ENCODE measurements at regions not wholly inside any gene's neighbourhood (a gene's known extent, or its start where the extent isn't known, plus 50 kb on each side); places are given as distances from the start of the nearest gene placed in this dataset.
"Not testable (repeated sequence)": the region's sequence is repeated elsewhere in the genome, so short reads cannot be mapped to it uniquely, and the experiment has no call there.

DNA sequence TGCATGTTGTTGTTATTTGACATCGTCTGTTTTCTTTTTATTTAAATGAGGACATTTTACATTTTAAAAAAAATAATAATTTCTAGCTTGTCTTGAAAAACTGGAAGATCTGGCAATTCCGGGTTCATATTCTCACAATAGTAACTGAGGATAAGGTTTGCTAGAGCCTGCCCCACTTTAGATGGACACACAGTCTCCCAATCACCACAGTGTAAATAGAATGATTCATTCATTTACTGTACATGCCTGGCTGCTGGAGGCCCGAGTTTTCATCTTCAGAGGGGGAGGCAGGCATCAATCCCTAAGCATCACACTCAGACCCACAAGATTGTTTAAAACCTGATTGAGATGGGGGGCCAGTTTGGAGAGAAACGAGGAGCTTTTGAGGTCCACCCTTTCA lies 2039.7 kb upstream of the WWC1 start:
- no peak overlapping the region for H3K4me3 ChIP-seq
- no peak overlapping the region for H3K27ac ChIP-seq

DNA sequence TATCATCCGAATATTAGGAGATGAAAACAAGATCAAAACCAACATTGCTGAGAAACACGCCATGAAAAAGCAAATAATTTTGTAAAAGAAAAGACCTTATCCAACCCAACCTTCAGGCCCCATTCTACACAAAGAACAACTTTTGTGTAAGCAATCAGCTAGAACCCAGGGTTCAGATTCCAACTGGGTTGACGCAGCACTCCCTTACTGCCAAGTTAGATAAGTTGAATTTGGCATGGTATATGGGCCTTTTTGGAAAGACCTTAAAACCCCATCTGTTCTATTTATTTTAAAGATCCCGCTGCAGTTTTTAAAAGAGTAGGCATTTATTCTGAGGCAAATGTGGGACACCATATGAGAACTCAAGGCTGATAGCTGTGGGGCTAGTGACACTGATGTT lies 2033.8 kb upstream of the WWC1 start:
- H3K27ac ChIP-seq: no peak overlapping the region
- H3K4me3 ChIP-seq: no peak overlapping the region

DNA sequence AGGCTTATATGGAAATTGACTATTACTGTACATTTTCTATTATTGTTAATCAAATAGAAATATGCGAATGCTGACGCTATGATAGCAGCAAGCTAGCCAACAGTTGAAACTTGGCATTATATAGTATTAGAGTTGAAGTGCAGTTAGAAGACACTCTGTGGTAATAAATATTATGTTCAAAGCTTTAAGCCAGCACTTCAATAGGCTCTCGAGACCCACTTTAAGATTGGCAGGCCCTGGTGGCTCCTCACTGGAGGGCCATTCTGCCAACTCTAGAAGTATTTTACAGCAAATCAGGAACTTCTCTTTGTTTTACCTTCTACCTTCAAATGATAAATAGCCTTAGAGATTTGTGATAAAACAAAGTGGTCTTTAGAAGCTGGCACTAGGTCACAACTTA lies 2029.0 kb upstream of the WWC1 start:
- Histone ChIP-seq H3K4me3 (no peak overlapping the region), H3K27ac (no peak overlapping the region)

GRCh38 chr5:166267907-166268306 lies 2023.5 kb upstream of the WWC1 start:
- no peak overlapping the region for H3K4me3 ChIP-seq
- H3K27ac ChIP-seq: no peak overlapping the region

DNA sequence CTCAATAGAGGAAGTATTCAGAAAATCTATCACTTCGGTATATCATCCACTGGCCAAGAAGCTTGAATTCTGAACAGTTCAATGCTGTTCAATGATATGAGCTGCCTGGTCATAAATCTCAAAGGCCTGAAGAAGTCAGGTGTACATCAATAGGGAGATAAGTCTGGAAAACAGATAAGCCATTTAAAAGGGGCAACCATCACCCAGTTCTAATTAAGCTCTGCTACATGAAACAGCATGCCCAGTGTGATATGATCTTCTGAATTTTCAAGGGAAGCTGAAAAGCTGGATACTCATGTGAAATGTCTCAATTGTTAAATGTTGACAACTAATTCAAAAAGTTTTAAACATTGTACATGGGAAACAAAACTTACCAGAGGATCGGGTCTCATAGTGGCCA lies 2020.7 kb upstream of the WWC1 start:
- Histone ChIP-seq H3K4me3 (no peak overlapping the region), H3K27ac (no peak overlapping the region)

DNA sequence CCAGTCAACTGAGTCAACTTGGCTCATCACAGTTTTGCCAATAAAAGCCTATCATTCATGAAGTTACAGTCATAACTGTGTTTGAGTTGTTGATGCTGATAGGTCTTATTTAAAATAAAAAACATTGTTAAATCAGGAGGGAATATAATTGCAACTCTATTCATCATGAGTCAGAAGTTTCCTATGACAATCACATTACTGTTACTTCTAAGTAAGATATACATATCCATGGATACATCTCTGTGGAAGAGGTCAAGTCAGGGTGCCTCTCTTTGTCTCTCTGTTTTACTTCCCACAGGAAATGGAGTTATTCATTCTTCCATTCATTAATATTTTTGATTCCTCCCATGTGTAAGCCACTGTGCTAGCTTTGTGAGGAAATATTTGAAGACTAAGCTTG lies 2015.4 kb upstream of the WWC1 start:
- no peak overlapping the region for H3K4me3 ChIP-seq
- H3K27ac ChIP-seq: no peak overlapping the region

DNA sequence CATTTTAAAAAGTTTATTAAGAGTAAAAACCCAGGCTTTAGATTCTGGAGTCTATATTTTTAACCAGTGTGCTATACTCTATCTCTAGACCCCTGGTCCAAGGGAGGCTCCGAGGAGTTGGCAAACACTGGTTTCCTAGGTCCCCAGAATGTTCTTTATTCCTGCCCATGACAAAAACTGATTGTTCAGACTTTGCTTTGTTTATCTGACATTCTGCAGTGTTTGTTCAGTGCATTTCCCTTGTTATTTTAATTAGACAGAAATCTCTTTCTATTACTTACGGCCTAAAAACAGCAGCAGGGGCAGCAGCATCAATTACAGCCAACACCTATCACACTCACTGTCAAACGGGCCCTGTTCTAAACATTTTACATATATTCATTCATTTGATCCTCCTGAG lies 2011.6 kb upstream of the WWC1 start:
- H3K27ac ChIP-seq: no peak overlapping the region
- H3K4me3 ChIP-seq: no peak overlapping the region

DNA sequence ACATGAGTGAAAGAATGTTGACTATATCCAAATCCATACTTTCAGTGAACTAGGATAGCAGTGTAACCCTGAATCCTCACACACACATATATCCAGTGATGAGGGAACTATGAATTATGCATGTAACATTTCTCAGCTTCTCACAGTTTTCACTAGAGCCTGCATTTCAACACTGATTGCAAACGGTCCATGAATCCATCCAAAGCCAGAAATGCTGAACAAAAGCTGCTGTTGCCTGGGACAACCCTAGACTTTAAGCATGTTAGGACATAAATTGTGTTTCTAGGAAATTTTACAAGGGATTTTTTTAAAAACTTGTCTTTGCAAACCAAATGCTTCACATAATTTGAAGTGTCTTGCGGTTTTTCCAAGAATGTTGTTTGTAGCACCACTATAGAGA lies 2010.0 kb upstream of the WWC1 start:
- no peak overlapping the region for H3K4me3 ChIP-seq

DNA sequence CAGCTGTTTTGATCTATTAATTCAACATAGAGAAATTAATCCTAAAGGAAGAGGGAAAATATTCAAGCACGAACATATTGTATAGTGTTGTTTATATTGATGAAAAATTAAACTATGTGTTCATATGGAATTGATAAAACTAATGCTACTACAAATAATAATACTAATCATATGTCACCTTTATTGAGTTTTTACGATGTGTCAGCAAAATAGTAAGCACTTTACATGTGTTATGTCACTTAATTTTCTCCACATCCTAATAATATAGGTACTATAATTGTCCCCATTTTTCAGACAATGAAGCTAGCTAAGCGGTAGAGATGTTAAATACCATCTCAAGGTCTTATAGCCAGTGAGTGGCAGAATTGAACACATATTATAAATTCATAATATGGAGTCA lies 2008.5 kb upstream of the WWC1 start:
- H3K4me3 ChIP-seq: no peak overlapping the region
- no peak overlapping the region for H3K27ac ChIP-seq

More for the DNA sequence above, 2010.0 kb upstream of the WWC1 start:
- no peak overlapping the region for H3K27ac ChIP-seq

DNA sequence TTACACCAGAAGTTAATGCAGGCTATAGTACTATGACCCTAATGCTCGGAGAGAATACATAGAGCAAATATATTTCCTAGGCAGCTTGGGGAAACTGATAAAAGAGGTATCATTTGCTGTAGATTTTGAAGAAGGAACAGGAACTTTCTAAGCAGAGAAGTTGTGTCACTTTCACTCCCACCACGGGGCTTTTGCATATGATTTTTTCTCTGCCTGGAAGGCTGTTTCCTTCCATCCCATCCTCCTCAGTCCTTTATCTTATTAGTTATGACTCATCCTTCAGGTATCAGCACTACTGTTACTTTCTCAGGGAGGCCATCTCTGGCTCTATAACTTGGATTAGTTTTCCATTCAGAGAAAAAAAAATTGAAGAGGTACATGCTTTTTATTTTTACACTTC lies 2006.1 kb upstream of the WWC1 start:
- no peak overlapping the region for H3K27ac ChIP-seq

DNA sequence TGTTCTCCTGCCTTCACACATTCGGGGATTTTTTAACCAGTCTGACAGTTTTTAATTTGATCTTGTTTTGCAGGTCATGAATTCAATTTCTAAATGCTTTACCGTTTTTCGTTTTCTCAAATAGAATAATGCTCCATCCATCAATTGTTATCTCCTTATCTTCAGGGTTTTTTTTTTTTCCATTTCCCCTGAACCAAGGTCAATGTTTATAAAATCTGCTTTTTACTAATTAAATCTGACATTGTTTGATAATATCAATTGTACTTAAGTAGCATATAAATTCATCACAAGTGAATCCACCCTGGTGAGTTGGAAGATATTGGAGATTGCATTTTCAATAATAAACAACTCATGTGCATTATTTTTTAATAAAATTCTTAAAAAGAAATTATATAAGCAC lies 2004.6 kb upstream of the WWC1 start:
- no peak overlapping the region for H3K27ac ChIP-seq
- H3K4me3 ChIP-seq: no peak overlapping the region

More for the DNA sequence above, 2006.1 kb upstream of the WWC1 start:
- H3K4me3 ChIP-seq: no peak overlapping the region

- no peak overlapping the region for H3K27ac ChIP-seq
- H3K4me3 ChIP-seq: no peak overlapping the region
These were observed 2003.6 kb upstream of the WWC1 start for GRCh38 chr5:166287866-166288265.

DNA sequence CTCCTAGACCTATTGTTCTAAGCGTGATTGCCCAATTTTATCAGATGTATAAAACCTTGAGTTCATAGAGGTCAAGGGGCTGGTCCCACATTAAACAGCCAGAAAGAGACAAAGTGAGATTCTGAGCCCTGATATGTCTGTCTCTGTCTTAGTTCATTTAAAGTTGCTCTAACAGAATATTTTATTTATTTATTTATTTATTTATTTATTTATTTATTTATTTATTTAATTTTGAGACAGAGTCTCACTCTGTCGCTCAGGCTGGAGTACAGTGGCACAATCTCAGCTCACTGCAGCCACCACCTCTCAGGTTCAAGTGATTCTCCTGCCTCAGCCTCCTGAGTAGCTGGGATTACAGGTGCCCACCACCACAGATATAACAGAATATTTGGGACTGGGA lies 1999.6 kb upstream of the WWC1 start:
- H3K27ac ChIP-seq, H3K4me3 ChIP-seq: not testable (repeated sequence)

DNA sequence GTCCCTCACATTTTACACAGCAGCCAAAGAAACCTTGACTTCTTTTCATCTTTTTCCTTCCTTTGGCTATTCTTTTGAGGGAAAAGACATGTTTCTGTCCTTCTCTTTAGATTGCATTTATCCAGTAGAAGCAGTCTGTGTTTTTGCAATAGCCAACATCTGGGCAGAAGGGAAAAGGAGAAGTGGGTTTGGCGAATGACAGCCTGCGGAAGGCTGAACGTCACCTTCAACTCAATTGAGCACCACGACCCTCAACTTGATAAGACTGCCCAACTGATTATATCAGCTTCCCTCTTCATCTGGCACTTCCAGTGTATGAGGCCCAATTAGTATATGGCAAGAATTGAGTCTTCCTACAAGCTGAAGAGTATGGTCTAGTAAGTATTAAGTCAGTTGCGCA lies 1997.6 kb upstream of the WWC1 start:
- Histone ChIP-seq H3K4me3 (no peak overlapping the region), H3K27ac (no peak overlapping the region)

DNA sequence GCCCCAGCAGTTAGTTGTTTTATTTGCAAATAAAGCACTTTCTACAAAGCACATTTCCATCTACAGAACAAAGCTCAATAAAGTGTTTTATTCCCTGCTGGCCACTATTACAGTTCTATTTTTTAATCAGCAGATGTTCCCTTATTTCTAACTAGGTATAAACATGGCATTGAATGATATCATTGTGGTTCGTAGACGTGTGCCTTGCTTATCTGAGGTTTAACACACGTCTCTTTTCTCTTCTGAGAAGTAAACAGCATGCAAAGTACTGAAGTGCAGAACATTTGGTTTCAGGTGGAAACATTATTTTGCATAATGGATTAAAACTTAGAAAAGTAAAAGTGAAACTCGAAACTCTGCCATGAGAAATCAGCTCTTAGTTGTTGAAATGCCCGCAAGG lies 1989.3 kb upstream of the WWC1 start:
- H3K27ac ChIP-seq: no peak overlapping the region

GRCh38 chr5:166317425-166317824 lies 1974.0 kb upstream of the WWC1 start:
- no peak overlapping the region for H3K27ac ChIP-seq
- no peak overlapping the region for H3K4me3 ChIP-seq

More for the DNA sequence above, 1989.3 kb upstream of the WWC1 start:
- H3K4me3 ChIP-seq: no peak overlapping the region

DNA sequence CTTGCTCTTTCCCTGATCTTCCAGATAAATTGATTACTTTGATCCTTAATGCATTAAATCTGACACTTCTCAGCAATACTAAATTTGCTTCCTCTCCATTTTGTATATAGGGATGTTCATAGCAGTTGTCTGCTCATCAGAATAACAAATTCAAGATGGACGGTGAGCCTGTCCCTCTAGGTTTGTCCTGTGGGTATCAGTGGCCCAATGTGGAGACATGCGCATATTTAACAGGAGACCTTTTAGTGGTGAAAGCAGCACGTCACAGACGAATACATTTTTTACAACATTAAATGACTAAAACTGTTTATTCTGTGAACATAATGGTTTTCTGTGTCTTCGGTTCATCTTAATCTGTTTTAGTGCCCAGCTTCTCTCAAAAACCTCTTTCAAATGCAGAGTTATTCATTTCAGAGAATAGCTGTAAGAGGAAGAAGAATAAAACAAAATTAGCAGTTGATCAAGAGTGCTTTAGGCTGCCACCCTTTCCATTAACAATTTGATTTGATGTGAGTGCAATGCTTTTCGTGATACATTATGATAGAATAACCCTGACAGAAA lies 1970.4 kb upstream of the WWC1 start:
- no peak overlapping the region for H3K27ac ChIP-seq
- H3K4me3 ChIP-seq: no peak overlapping the region

GRCh38 chr5:166324372-166324771 lies 1967.1 kb upstream of the WWC1 start:
- Histone ChIP-seq H3K27ac (no peak overlapping the region), H3K4me3 (no peak overlapping the region)

DNA sequence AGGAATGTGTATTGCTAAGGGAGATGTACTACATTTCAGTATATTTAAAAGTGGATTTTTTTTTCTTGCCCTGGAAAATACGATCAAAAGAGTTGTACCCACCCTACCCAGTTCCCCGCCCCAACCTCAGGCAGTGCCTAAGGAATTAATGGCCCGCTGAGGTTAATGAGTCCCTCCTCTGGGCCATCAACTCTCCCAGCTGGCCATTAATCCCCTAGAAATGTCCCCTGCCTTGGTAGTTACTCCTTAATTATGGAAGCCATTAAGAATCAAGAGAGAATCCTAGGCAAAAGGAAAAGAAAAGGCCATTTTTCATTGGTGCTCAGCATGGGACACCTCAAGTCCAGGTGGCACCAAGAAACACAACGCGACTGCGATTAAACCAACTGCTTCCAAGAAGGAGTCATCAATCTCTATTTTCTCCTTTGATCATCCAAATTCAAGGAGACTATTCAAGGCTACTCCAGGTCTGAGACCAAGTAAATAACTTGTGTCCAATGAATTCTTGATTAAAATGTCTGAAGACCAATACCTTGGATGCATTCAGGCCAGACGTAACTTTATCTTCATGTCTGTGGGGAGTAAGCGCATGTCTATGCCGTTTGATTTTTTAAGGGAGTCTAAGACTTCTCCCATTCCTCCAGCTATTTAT lies 1962.2 kb upstream of the WWC1 start:
- Histone ChIP-seq H3K27ac (no peak overlapping the region), H3K4me3 (no peak overlapping the region)

DNA sequence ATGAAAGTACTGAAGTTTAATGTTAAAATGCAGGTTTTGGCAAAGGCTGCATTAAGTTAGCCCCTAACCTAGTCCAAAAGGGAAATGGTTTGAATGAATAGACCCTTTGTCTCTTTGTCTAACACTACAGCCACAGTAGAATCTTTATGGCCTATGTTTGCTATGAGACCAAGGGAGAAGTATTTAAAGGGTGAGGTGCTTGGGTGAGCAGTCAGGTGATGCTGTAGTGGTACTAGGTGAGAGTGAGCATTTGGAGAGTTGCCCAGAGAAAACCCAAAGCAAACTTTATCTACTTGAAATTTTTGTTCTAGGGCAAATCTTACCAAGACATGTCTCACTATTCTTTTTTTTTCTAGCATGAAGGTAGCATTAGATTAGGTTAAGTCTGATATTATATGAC lies 1961.4 kb upstream of the WWC1 start:
- Histone ChIP-seq H3K27ac (no peak overlapping the region), H3K4me3 (no peak overlapping the region)

DNA sequence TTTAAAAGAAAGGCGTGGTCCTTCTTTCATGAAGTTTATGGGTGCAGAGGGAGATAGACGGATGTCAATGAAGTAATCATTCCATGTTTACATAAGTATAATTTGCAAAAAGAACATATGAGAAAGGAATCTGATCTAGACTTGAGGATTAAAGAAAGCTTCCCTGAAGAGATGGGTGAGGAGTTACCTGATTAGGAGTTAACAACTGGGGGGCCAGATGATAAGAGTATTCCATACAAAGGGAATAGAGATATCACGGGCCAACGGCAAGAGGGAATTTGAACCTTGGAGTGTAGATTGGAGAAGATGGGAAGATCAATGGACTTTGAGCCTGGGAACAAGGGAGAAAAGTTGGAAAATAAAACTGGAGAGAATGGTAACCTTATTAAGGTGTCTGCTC lies 1959.9 kb upstream of the WWC1 start:
- no peak overlapping the region for H3K4me3 ChIP-seq
- H3K27ac ChIP-seq: no peak overlapping the region

- Histone ChIP-seq H3K4me3 (no peak overlapping the region), H3K27ac (no peak overlapping the region)
These were observed 1952.6 kb upstream of the WWC1 start for GRCh38 chr5:166338801-166339200.
